MM.1S (cell line): ENCODE measurements at regions not wholly inside any gene's neighbourhood (a gene's known extent, or its start where the extent isn't known, plus 50 kb on each side); places are given as distances from the start of the nearest gene placed in this dataset.

Source experiments
- DNase-seq: peaks from one replicate; pipeline ENCODE4 v3.0.0-alpha.2; 2015
- H2AFZ ChIP-seq: fragments of 300-600 bp; sonication (generic); 2 replicates; pipeline ENCODE4 v1.6.0; 2016; ENCODE audit warnings: antibody characterized with exemption, low read length
- H3F3A ChIP-seq: fragments of 300-600 bp; sonication (generic); 2 replicates; pipeline ENCODE4 v1.6.1; 2016; ENCODE audit warnings: mild to moderate bottlenecking, antibody characterized with exemption, low read length, moderate library complexity, mixed read lengths; ENCODE audit not compliant: insufficient read depth
- H3K27ac ChIP-seq: fragments of 300-600 bp; sonication (generic); 2 replicates; pipeline ENCODE4 v1.5.1; 2016; ENCODE audit warnings: mild to moderate bottlenecking, low read length
- H3K27me3 ChIP-seq: fragments of 300-600 bp; sonication (generic); replicated peaks from 2 replicates; pipeline ENCODE4 v1.6.0; 2016; ENCODE audit warnings: low read length; ENCODE audit not compliant: insufficient read depth
- H3K36me3 ChIP-seq: fragments of 300-600 bp; sonication (generic); replicated peaks from 2 replicates; pipeline ENCODE4 v1.6.1; 2016; ENCODE audit warnings: mild to moderate bottlenecking, low read length, mixed read lengths; ENCODE audit not compliant: insufficient read depth
- H3K4me1 ChIP-seq: fragments of 300-600 bp; sonication (generic); 2 replicates; pipeline ENCODE4 v1.6.1; 2016; ENCODE audit warnings: low read length, mixed read lengths
- H3K4me2 ChIP-seq: fragments of 300-600 bp; sonication (generic); 2 replicates; pipeline ENCODE4 v1.6.0; 2016; ENCODE audit warnings: low read depth, low read length
- H3K4me3 ChIP-seq: fragments of 300-600 bp; sonication (generic); 2 replicates; pipeline ENCODE4 v1.5.1; 2016; ENCODE audit warnings: low read length, mixed read lengths
- H3K79me2 ChIP-seq: fragments of 300-600 bp; sonication (generic); 2 replicates; pipeline ENCODE4 v1.6.1; 2016; ENCODE audit warnings: mixed run types, low read length, mixed read lengths
- H3K9ac ChIP-seq: fragments of 300-600 bp; sonication (generic); 2 replicates; pipeline ENCODE4 v1.6.1; 2016; ENCODE audit warnings: low read length, mixed read lengths
- H3K9me2 ChIP-seq: fragments of 300-600 bp; sonication (generic); replicated peaks from 2 replicates; pipeline ENCODE4 v1.6.1; 2016; ENCODE audit warnings: mild to moderate bottlenecking, low read length, mixed read lengths; ENCODE audit not compliant: insufficient read depth
- H3K9me3 ChIP-seq: fragments of 300-600 bp; sonication (generic); replicated peaks from 2 replicates; pipeline ENCODE4 v1.6.1; 2016; ENCODE audit warnings: mild to moderate bottlenecking, low read length, mixed read lengths; ENCODE audit not compliant: insufficient read depth
- H4K20me1 ChIP-seq: fragments of 300-600 bp; sonication (generic); 2 replicates; pipeline ENCODE4 v1.6.1; 2016; ENCODE audit warnings: mild to moderate bottlenecking, low read length, moderate library complexity, mixed read lengths; ENCODE audit not compliant: insufficient read depth
- EZH2 ChIP-seq: fragments of 300-600 bp; sonication (generic); optimal IDR thresholded peaks from 2 replicates; pipeline ENCODE3; 2017; ENCODE audit warnings: low read depth, mild to moderate bottlenecking, antibody characterized with exemption, low read length, mixed read lengths
- EZH2phosphoT487 ChIP-seq: fragments of 300-600 bp; sonication (generic); IDR thresholded peaks from 2 replicates; pipeline ENCODE4 v1.6.1; 2018; ENCODE audit warnings: antibody characterized with exemption, low read length
- TF ChIP-seq, protein P1 (sequence below): fragments of 300-600 bp; sonication (generic); IDR thresholded peaks from 2 replicates; pipeline ENCODE4 v1.5.1; 2016; ENCODE audit warnings: antibody characterized with exemption, low read length, mixed read lengths

DNA sequence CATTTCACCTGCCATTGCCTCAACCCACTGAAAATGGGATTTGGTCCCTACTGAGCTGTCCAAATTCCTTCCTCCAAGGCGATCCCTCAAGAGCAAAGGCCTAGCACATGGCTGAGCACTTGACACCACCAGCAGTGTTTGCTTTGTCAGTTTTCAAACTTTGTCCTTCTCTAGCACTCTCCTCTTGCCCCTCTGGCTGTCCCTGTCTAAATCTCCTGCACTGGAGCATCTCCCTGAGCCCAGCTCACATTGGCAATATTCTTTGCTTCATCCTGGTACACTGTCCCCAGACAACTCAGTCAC, 66.6 kb upstream of the FTH1 start:
- Histone ChIP-seq H4K20me1 (no peaks in the 10 kb centered on the region), H3K27me3 (peaks cover 25% of the 10 kb centered on the region), H3F3A (no peaks in the 10 kb centered on the region), H2AFZ (no peak overlapping the region), H3K36me3 (no peaks in the 10 kb centered on the region), H3K4me1 (no peaks in the 10 kb centered on the region), H3K9ac (no peak overlapping the region), H3K27ac (no peak overlapping the region), H3K79me2 (no peaks in the 10 kb centered on the region), H3K4me3 (no peak overlapping the region), H3K4me2 (no peak overlapping the region), H3K9me2 (no peaks in the 10 kb centered on the region), H3K9me3 (no peaks in the 10 kb centered on the region)
- TF ChIP-seq, protein P1, sequence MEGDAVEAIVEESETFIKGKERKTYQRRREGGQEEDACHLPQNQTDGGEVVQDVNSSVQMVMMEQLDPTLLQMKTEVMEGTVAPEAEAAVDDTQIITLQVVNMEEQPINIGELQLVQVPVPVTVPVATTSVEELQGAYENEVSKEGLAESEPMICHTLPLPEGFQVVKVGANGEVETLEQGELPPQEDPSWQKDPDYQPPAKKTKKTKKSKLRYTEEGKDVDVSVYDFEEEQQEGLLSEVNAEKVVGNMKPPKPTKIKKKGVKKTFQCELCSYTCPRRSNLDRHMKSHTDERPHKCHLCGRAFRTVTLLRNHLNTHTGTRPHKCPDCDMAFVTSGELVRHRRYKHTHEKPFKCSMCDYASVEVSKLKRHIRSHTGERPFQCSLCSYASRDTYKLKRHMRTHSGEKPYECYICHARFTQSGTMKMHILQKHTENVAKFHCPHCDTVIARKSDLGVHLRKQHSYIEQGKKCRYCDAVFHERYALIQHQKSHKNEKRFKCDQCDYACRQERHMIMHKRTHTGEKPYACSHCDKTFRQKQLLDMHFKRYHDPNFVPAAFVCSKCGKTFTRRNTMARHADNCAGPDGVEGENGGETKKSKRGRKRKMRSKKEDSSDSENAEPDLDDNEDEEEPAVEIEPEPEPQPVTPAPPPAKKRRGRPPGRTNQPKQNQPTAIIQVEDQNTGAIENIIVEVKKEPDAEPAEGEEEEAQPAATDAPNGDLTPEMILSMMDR: no peak
- no peak for DNase-seq

DNA sequence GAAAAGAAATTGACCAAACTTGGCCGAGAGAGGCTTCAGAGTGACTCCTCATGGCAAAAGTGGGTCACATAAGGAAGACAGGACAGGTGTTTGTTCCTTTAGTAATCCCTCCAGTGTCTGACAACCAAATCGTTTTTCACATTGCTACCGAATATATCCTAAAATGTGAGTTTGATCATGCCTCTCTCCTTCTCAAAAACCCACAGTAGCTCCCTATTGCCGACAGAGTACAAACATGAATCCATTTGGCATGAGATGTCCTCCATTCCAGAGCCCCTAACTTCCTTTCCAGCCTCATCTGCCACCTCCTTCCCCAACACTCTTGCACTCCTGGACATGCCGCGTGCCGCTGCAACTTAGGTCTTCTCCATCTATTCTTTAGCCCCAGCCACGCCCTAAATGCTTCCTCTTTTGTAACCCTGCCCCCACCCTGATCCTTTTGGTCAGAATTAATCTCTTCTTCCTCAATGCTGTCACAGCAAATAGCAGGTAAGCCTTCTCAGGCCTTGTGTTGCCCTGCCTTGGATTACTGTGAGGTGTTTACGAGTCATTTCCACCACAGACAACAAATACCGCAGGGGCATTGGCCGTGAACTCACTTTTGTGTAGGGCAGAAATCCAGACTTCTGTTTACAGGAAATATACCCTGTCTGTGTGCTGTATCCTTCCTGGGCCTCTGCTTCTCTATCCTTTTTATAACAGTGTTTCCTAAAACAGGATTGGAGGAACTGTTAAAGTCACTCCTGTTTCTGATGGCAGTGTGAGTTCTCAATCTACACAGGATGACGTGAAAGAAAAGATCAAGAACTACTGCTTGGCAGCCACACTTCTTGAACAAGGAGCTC, 66.0 kb upstream of the FTH1 start:
- H3K36me3 ChIP-seq: no peaks in the 10 kb centered on the region
- H3K4me2 ChIP-seq: no peak overlapping the region
- no peak overlapping the region for H3K9ac ChIP-seq
- H3K27me3 ChIP-seq: peaks cover 25% of the 10 kb centered on the region
- H3K79me2 ChIP-seq: no peaks in the 10 kb centered on the region
- H4K20me1 ChIP-seq: no peaks in the 10 kb centered on the region
- no peaks in the 10 kb centered on the region for H3K9me2 ChIP-seq
- no peak overlapping the region for H2AFZ ChIP-seq
- H3K9me3 ChIP-seq: no peaks in the 10 kb centered on the region
- H3K27ac ChIP-seq: no peak overlapping the region
- DNase-seq: no peak
- no peak for TF ChIP-seq EZH2
- TF ChIP-seq, protein P1: no peak
- no peak for TF ChIP-seq EZH2phosphoT487
- H3K4me3 ChIP-seq: no peak overlapping the region
- no peaks in the 10 kb centered on the region for H3F3A ChIP-seq
- no peaks in the 10 kb centered on the region for H3K4me1 ChIP-seq

DNA sequence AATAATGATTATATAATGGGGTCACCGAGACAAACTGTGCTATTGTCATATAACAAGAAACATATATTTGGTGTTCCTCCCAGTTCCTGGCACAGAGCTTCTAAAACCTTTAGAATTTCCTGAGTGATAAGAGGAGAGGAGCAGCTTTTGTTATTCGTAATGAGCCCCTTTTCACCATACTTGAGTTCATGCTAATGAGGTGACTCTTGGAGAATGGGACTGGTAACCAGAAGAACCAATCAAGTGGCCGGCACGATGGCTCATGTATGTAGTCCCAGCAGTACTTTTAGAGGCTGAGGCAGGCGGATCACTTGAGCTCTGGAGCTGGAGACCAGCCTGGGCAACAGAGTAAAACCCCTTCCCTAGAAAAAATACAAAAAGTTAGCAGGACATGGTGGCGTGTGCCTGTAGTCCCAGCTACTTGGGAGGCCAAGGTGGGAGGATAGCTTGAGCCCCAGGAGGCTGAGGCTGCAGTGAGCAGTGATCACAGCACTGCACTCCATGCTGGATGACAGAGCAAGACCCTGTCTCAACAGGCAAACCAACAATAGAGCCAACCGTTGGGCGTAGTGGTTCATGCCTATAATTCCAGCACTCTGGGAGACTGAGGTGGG, 62.7 kb upstream of the FTH1 start:
- Histone ChIP-seq H3K27ac (no peak overlapping the region), H3K36me3 (no peaks in the 10 kb centered on the region), H3K79me2 (no peaks in the 10 kb centered on the region), H2AFZ (no peak overlapping the region), H4K20me1 (no peaks in the 10 kb centered on the region), H3F3A (no peaks in the 10 kb centered on the region), H3K27me3 (peaks cover 16% of the 10 kb centered on the region), H3K4me3 (no peak overlapping the region), H3K4me1 (no peaks in the 10 kb centered on the region), H3K9me2 (no peaks in the 10 kb centered on the region), H3K9me3 (no peaks in the 10 kb centered on the region), H3K4me2 (no peak overlapping the region), H3K9ac (no peak overlapping the region)
- DNase-seq: no peak
- TF ChIP-seq EZH2phosphoT487 (no peak), EZH2 (no peak)
- TF ChIP-seq, protein P1: no peak
